HS-27A (cell line): ENCODE measurements at regions not wholly inside any gene's neighbourhood (a gene's known extent, or its start where the extent isn't known, plus 50 kb on each side); places are given as distances from the start of the nearest gene placed in this dataset.

Source experiments
- DNase-seq: peaks from one replicate; pipeline ENCODE4 v3.0.0-alpha.2; 2012; ENCODE audit warnings: low read depth, missing footprints

DNA sequence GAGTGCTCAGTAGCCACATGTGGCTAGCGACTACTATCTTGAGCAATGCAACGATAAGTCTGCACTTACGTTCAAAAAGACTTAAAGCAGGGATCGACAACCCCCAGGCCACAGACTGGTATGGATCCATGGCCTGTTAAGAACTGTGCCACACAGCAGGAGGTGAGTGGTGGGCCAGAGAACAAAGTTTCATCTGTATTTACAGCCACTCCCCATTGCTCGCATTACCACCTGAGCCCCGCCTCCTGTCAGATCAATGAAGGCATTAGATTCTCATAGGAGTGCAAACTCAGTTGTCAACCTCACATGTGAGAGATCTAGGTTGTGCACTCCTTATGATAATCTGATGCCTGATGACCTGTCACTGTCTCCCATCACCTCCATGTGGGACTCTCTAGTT, 103.6 kb upstream of the ZRANB2 start:
- no peak for DNase-seq

DNA sequence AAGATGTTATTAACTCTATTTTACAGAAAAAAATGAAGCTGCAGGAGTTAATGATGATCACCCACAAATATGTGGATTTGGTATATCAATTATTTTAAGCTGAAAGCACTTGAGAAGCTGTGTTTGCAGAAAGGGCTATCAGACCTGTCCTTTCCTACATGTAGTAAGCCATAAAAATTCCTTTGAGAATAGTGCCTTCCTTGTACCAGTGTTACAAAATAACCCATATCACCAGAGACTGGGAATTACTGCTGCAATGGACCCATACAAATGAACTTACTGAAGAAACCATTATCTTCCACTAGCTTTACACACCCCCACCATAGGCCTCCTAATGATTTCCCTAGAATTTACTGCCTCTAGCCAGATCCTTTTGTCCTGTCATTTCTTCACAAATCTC, 99.2 kb upstream of the ZRANB2 start:
- no peak for DNase-seq

DNA sequence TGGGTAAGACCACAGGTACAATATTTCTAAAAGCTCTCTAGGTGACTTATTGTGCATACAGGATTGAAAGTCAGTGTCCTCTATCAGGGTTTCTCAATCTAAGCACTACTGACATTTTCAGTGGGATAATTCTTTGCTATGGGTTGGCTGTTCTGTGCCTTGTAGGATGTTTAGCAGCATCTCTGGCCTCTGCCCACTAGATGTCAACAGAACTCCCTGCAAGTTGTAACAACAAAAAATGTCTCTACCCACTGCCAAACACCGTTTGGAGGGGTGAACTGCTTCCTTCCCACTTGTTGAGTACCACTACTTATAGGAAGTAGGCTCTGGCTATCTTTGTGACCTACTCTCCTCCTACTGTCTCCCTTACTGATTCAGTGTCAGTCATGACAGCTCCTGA, 90.1 kb upstream of the ZRANB2 start:
- DNase-seq, result no peak

DNA sequence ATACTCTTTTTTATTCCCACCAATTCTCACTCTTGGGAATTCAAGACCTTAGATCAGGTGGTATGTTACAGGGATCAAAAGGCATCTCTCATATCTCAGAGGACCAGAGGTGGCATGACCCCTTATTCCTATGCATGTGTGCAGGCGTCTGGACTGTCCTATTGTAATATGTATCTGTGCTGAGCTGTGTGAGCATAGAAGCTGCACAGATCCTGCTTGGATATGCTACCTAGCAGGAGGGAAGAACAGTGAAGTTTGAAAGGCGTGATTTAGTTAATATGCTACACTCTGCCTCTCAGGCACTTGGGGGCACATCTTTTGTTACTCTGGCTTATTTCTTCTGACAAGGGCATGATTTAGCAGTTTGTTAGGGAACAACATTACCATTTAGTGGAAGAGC, 86.7 kb upstream of the ZRANB2 start:
- DNase-seq, result no peak

DNA sequence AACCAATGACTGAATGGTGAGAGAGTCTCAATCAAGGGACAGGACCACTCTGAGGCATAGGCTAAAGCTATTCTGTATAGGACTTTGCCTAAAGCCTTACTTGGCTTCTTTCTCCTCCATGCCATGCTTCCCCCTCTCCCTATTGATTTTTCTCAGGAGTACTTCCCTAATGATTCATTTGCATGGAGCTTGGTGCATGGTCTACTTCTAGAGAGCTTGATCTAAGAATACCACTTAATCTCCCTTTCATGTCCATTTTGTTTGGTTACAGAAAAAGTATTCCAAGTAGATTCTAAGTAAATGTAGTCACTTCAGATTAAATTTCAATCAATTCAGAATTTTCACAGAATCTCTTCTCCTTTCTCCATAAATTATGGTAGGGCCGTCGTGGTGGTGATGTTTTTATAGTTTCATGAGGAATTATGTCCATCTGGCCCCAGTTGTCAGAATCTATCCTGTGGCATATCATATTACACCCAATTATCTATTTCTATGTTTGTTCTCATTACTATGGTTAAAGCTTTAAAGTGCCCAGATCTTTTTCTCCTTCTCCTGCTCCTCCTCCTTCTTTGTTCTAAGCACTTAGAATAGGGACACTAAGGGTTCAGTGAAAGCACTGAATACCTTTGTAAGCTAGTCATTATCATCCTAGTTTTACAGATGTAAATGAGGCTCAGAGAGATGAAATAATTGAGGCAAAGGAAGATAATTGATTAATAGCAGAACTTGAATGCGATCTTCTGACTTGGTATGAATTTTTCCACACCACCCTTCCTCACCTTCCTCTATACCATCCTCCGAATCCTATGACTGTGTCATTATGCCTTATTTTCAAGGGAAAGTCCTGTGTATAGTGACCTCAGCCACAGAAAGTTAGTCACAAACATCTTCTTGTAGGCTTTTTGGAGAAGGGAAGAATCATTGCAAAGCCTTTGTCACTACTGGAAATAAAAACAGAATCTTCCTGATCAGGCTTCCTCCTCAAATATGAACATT, 85.6 kb upstream of the ZRANB2 start:
- DNase-seq, result no peak

DNA sequence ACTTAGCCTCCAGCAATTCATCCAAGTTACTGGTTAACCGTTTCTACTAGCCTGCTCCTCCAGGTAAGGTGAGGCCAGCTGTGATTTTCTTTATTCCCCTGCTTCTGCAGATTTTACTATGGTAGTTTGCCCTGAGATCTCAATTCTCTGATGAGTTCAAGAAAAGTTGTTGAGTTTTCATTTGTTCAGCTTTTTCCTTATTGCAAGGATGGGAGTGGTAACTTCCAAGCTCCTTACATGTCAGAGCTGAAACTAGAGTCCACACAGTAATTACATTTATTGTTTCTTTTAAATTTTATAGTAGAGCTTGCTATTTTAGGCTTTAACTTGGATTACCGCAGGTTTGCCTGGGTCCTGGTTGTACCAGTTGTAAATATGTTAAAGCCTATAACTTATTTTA, 76.9 kb upstream of the ZRANB2 start:
- no peak for DNase-seq

DNA sequence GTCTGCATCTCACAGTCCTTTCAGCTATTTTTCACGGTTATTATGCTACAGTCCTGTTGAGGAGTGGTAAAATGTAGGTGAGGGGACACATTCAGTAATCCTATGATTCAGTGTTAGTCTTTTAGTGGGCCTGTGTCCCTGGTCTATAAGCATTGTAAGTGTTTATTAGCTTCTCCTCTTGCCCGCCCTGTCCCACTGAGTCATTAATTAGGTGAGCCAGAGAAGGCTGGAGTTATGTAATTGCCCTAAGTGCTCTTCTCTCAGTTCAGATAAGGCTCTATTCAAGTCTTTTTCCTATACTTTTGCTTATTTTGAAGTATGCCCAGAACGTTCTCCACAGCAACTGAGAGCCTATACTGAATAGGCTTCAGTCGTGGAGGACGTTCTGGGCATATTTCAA, 76.3 kb upstream of the ZRANB2 start:
- DNase-seq, result no peak

DNA sequence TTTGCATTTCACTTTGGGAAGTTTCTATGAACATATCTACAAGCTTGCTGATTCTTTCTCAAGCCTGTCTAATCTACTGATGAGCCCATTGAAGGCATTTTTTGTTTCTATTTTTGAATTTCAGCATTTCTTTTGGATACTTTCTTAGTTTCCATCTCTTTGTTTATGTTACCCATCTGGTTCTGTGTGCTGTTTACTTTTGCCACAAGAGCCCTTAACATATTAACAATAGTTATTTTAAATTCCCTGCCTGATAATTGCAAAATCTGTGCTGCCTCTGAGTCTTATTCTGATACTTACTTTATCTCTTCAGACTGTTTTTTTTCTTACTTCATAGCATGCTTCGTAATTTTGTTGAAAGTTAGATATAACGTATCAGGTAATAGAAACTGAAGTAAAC, 75.8 kb upstream of the ZRANB2 start:
- no peak for DNase-seq

DNA sequence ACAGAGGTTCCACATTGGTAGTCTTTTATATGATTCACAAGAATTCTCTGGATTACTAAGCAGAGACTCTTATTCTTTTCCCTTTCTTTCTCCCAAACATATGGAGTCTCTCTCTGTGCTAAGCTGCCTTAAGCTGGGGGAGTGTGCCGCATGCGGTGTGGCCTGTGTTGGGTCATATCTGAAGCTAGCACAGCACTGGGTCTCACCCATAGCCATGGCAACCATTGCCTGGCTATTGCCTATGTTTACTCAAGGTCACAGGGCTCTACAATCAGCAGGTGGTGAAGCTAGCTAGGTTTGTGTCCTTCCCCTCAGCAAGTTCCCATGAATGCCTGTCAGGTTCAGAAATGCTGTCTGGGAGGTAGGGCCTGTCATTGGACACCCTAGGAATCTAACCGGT, 73.6 kb upstream of the ZRANB2 start:
- no peak for DNase-seq

DNA sequence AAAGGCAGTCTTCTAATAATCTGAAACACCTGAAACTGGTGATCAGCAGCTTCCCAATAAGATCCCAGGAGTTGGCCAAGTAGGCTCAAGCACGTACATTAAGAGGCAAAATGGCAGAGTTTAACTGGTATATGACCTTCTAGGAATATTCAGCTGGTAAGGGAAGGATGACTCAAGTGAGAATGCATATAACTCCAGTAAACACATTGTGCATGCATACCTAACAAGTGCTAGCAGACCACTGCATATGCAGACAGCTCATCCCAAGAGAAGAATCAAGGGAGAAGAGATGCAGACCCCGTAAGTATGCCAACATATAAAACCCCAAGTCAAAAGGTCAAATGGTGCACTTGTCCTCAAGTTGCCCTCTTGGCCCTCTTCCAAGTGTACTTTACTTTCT, 73.0 kb upstream of the ZRANB2 start:
- no peak for DNase-seq

DNA sequence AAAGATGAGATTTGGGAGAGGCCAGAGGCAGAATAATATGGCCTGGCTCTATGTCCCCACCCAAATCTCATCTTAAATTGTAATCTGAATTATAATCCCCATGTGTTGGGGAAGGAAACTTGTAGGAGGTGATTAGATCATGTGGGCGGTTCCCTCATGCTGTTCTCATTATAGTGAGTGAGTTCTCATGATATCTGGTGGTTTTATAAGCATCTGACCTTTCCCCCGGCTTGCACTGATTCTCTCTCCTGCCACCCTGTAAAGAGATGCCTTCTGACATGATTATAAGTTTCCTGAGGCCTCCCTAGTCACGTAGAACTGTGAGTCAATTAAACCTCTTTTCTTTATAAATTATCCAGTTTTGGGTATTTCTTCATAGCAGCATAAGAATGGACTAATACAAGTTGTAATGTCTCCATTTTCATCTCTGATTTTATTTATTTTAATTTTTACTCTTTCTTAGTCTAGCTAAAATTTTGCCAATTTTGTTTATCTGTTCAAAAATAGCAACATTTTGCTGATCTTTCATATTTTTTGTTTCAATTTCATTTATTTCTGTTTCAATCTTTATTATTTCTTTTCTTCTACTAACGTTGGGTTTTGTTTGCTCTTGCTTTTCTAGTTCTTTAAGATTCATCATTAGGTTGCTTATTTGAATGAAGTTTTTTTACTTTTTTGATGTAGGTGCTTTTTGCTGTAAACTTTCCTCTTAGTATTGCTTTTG, 67.0 kb upstream of the ZRANB2 start:
- DNase-seq, result no peak

DNA sequence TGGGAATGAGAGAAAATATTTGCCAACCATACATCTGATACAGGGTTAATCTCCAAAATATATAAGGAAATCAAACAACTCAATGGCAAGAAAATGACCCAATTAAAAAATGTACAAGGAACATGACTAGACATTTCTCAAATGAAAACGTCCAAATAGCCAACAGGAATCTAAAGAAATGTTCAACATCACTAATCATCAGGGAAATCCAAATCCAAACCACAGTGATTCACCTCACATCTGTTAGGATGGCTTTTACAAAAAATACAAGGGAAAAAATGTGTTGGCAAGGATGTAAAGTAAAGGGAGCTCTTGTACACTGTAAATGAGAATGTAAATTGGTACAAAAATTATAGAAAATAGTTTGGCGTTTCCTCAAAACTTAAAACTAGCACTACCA, 54.7 kb upstream of the ZRANB2 start:
- DNase-seq, result no peak
